ENCODE measurements at regions not wholly inside any gene's neighbourhood (a gene's known extent, or its start where the extent isn't known, plus 50 kb on each side); places are given as distances from the start of the nearest gene placed in this dataset.

DNA sequence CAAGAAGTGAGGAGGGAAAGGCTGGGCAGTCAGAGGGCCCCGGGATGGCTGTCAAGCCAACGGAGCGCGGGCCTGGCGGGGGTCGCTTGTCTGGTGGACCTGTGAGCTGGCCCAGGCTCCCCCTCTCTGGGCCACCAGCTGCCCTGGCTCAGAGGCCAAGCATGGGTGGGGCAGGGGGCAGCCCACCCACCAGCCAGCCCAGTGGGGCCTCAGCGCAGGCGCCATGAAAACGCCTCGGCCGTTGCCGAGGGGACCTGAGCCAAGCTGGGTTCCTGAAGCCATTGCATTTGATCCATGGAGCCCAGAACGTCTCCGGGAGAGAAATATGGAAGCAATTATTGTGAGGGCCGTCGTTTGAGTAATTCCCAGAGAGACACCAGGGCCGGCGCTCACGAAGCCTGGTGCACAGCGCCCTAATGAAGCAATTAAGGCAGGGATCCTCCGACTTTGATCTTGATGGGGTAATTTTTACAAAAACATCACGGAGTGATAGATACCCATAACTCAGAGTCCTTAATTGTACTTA lies 90.5 kb upstream of the TTC34 start:
- ATAC-seq, result no peak
- Histone ChIP-seq H3K79me2 (ENCODE audit: low read length) (no peaks in the 10 kb centered on the region), H3K9me3 (ENCODE audit: low read length) (peaks cover 7% of the 10 kb centered on the region; the same call in 1 of the 2 replicates), H3K9ac (ENCODE audit: low read length) (no peak overlapping the region), H3K4me2 (ENCODE audit: low read length) (no peak overlapping the region), H3K36me3 (ENCODE audit: low read depth, low read length) (no peaks in the 10 kb centered on the region), H2AFZ (ENCODE audit: low read length) (no peak overlapping the region), H4K20me1 (ENCODE audit: low read length) (no peaks in the 10 kb centered on the region), H3K9me2 (replicated peaks; ENCODE audit: low read length) (no peaks in the 10 kb centered on the region), H3K4me3 (ENCODE audit: low read length) (no peak overlapping the region), H3K27me3 (ENCODE audit: low read length) (peaks cover 78% of the 10 kb centered on the region), H3K27ac (ENCODE audit: low read length) (no peak overlapping the region), H3F3A (ENCODE audit: low read length, unreplicated experiment) (peaks cover 8% of the 10 kb centered on the region), H3K4me1 (ENCODE audit: insufficient read depth, low read length) (no peaks in the 10 kb centered on the region)
- TF ChIP-seq, protein P1, sequence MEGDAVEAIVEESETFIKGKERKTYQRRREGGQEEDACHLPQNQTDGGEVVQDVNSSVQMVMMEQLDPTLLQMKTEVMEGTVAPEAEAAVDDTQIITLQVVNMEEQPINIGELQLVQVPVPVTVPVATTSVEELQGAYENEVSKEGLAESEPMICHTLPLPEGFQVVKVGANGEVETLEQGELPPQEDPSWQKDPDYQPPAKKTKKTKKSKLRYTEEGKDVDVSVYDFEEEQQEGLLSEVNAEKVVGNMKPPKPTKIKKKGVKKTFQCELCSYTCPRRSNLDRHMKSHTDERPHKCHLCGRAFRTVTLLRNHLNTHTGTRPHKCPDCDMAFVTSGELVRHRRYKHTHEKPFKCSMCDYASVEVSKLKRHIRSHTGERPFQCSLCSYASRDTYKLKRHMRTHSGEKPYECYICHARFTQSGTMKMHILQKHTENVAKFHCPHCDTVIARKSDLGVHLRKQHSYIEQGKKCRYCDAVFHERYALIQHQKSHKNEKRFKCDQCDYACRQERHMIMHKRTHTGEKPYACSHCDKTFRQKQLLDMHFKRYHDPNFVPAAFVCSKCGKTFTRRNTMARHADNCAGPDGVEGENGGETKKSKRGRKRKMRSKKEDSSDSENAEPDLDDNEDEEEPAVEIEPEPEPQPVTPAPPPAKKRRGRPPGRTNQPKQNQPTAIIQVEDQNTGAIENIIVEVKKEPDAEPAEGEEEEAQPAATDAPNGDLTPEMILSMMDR (conservative IDR thresholded peaks at IDR 0.05; ENCODE audit: low read depth, low read length), result no peak
- TF ChIP-seq EZH2 (IDR thresholded peaks at IDR 0.05; ENCODE audit: low read length, unreplicated experiment), result no peak
- TF ChIP-seq EZH2phosphoT487 (IDR thresholded peaks at IDR 0.05; ENCODE audit: borderline replicate concordance, low read length), result no peak
- DNase-seq, result no peak
- ChIA-PET POLR2A (ENCODE audit: unreplicated experiment) (no interaction called here), CTCF (no interaction called here)
- BruUV-seq (replicated peaks), result no TSS peak
- intact Hi-C loops (cut with micrococcal nuclease), result no loop called here

- Histone ChIP-seq H3K27me3 (ENCODE audit: low read length) (peaks cover 79% of the 10 kb centered on the region), H3K79me2 (ENCODE audit: low read length) (no peaks in the 10 kb centered on the region), H2AFZ (ENCODE audit: low read length) (no peak overlapping the region), H3K9ac (ENCODE audit: low read length) (no peak overlapping the region), H4K20me1 (ENCODE audit: low read length) (no peaks in the 10 kb centered on the region), H3K9me3 (ENCODE audit: low read length) (peaks cover 7% of the 10 kb centered on the region; the same call in 1 of the 2 replicates), H3F3A (ENCODE audit: low read length, unreplicated experiment) (peaks cover 9% of the 10 kb centered on the region), H3K4me1 (ENCODE audit: insufficient read depth, low read length) (no peaks in the 10 kb centered on the region), H3K4me3 (ENCODE audit: low read length) (no peak overlapping the region), H3K9me2 (replicated peaks; ENCODE audit: low read length) (no peaks in the 10 kb centered on the region), H3K36me3 (ENCODE audit: low read depth, low read length) (no peaks in the 10 kb centered on the region), H3K4me2 (ENCODE audit: low read length) (no peak overlapping the region), H3K27ac (ENCODE audit: low read length) (no peak overlapping the region)
- no peak for DNase-seq
- intact Hi-C loops (cut with micrococcal nuclease), result no loop called here
- BruUV-seq (replicated peaks), result no TSS peak
- ChIA-PET CTCF (no interaction called here), POLR2A (ENCODE audit: unreplicated experiment) (no interaction called here)
- no peak for ATAC-seq
- TF ChIP-seq EZH2 (IDR thresholded peaks at IDR 0.05; ENCODE audit: low read length, unreplicated experiment) (no peak), EZH2phosphoT487 (IDR thresholded peaks at IDR 0.05; ENCODE audit: borderline replicate concordance, low read length) (no peak)
- TF ChIP-seq, protein P1 (conservative IDR thresholded peaks at IDR 0.05; ENCODE audit: low read depth, low read length), result no peak
Measured at GRCh38 chr1:2893473-2894120, 92.1 kb upstream of the TTC34 start.

GRCh38 chr1:2894381-2895041 lies 93.0 kb upstream of the TTC34 start:
- TF ChIP-seq, protein P1 (conservative IDR thresholded peaks at IDR 0.05; ENCODE audit: low read depth, low read length), result no peak
- no peak for TF ChIP-seq EZH2phosphoT487 (IDR thresholded peaks at IDR 0.05; ENCODE audit: borderline replicate concordance, low read length)
- no peak for TF ChIP-seq EZH2 (IDR thresholded peaks at IDR 0.05; ENCODE audit: low read length, unreplicated experiment)
- Histone ChIP-seq H2AFZ (ENCODE audit: low read length) (no peak overlapping the region), H3F3A (ENCODE audit: low read length, unreplicated experiment) (peaks cover 9% of the 10 kb centered on the region), H3K36me3 (ENCODE audit: low read depth, low read length) (no peaks in the 10 kb centered on the region), H3K27me3 (ENCODE audit: low read length) (peaks cover 77% of the 10 kb centered on the region), H3K27ac (ENCODE audit: low read length) (no peak overlapping the region), H3K4me1 (ENCODE audit: insufficient read depth, low read length) (no peaks in the 10 kb centered on the region), H3K4me2 (ENCODE audit: low read length) (no peak overlapping the region), H3K9ac (ENCODE audit: low read length) (no peak overlapping the region), H3K9me3 (ENCODE audit: low read length) (peaks cover 7% of the 10 kb centered on the region; the same call in 1 of the 2 replicates), H3K79me2 (ENCODE audit: low read length) (no peaks in the 10 kb centered on the region), H3K4me3 (ENCODE audit: low read length) (no peak overlapping the region), H4K20me1 (ENCODE audit: low read length) (no peaks in the 10 kb centered on the region), H3K9me2 (replicated peaks; ENCODE audit: low read length) (no peaks in the 10 kb centered on the region)
- intact Hi-C loops (cut with micrococcal nuclease), result no loop called here
- POLR2A ChIA-PET (ENCODE audit: unreplicated experiment), result no interaction called here
- ATAC-seq (no peak), DNase-seq (no peak)
- no TSS peak for BruUV-seq (replicated peaks)
- CTCF ChIA-PET, result no interaction called here

Measured in PC-3 (cell line).